GM23248 (cell line): ENCODE measurements at regions not wholly inside any gene's neighbourhood (a gene's known extent, or its start where the extent isn't known, plus 50 kb on each side); places are given as distances from the start of the nearest gene placed in this dataset.

ENCODE experiments used
- EZH2 ChIP-seq: fragments of 200-600 bp; sonication (generic); IDR thresholded peaks from 2 replicates; pipeline ENCODE4 v1.6.1; 2018; ENCODE audit warnings: antibody characterized with exemption, mild to moderate bottlenecking; ENCODE audit not compliant: insufficient read depth, poor library complexity, severe bottlenecking
- EZH2phosphoT487 ChIP-seq: fragments of 200-600 bp; sonication (generic); IDR thresholded peaks from 2 replicates; pipeline ENCODE4 v1.6.1; 2018; ENCODE audit warnings: antibody characterized with exemption, moderate library complexity, mild to moderate bottlenecking, low read depth; ENCODE audit not compliant: insufficient read depth

GRCh38 chr15:66982816-66983215 is 82.6 kb upstream of the SMAD3 start:
- TF ChIP-seq EZH2 (no peak), EZH2phosphoT487 (no peak)
